Astrocyte of the cerebellum (primary cell): ENCODE measurements at regions not wholly inside any gene's neighbourhood (a gene's known extent, or its start where the extent isn't known, plus 50 kb on each side); places are given as distances from the start of the nearest gene placed in this dataset.

Experiments
- DNase-seq: peaks from one replicate; pipeline ENCODE4 v3.0.0-alpha.2; 2011; ENCODE audit warnings: low read depth
- H3K4me3 ChIP-seq: 2 replicates; pipeline ENCODE4 v1.5.1; 2011; ENCODE audit warnings: mild to moderate bottlenecking, low read depth, low read length, moderate library complexity
- in situ Hi-C: cut with HindIII; loops from 2 replicates; pipeline ENCODE4 v1.10.0; 2017; ENCODE audit warnings: low sequenced_read_pairs
- TF ChIP-seq, protein P1 (sequence below): IDR thresholded peaks from 2 replicates; pipeline ENCODE4 v1.5.1; 2012; ENCODE audit warnings: low read length, low read depth, moderate library complexity, mild to moderate bottlenecking; ENCODE audit errors: missing control alignments

DNA sequence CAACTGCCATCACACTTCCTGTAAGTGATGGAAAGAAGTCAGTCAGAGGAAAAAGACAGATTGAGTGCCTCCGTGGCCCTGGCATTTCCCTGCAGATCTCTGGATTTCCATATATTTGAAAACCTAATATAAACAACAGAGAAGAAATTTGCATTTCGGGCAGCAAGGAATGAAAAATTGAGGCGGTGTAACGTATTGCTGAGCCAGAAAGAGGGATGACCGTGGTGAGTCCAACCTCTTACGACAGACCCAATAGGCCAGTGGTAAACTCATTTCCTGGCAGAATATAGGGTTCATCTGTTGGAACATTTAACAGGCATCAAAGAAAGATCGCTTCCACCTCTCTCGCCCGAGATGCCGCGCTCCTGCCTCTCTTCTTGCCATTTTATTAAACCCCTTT, 336.5 kb downstream of the MIAT start:
- in situ Hi-C loops: no loop called here
- H3K4me3 ChIP-seq: no peak overlapping the region
- TF ChIP-seq, protein P1, sequence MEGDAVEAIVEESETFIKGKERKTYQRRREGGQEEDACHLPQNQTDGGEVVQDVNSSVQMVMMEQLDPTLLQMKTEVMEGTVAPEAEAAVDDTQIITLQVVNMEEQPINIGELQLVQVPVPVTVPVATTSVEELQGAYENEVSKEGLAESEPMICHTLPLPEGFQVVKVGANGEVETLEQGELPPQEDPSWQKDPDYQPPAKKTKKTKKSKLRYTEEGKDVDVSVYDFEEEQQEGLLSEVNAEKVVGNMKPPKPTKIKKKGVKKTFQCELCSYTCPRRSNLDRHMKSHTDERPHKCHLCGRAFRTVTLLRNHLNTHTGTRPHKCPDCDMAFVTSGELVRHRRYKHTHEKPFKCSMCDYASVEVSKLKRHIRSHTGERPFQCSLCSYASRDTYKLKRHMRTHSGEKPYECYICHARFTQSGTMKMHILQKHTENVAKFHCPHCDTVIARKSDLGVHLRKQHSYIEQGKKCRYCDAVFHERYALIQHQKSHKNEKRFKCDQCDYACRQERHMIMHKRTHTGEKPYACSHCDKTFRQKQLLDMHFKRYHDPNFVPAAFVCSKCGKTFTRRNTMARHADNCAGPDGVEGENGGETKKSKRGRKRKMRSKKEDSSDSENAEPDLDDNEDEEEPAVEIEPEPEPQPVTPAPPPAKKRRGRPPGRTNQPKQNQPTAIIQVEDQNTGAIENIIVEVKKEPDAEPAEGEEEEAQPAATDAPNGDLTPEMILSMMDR: no peak
- DNase-seq: no peak

DNA sequence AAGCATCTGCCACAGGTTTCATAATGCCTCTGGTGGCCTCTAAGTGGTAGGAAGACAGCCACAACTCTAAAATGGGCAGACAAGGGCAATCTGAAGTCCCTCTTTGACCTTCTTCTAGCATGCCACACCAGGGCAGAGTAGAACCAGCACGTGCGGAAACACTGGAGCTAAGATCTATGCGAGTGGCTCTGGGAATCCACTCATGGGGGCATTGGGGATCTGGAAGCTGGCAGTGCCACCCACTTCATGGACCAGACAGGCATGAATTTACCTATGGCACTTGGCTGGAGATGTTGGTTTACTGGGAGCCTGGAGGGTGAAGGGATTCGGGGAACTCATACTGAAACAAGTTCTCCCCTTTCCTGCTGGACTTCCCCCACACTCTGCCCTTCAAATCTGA, 337.4 kb downstream of the MIAT start:
- in situ Hi-C loops: no loop called here
- no peak overlapping the region for H3K4me3 ChIP-seq
- TF ChIP-seq, protein P1: no peak
- DNase-seq: no peak

DNA sequence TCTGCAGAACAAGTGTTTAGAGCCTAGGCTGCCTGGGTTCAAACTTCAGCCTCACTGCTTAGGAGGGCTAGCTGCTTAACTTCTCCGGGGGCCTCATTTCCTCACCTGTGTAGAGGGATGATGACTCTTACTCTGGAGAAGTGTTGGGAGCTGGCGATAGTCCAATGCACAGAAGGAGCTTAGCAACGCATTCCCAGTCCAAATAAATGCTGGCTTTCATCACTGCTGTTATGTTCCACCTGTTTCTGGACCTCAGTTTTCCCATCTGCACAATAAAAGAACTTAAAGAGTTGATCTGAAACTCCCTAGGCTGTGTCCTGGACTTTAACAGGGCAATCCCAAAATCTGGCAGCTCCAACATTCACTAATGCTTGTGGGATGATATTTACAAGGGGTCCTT, 337.8 kb downstream of the MIAT start:
- TF ChIP-seq, protein P1: no peak
- H3K4me3 ChIP-seq: no peak overlapping the region
- DNase-seq: no peak
- in situ Hi-C loops: no loop called here

DNA sequence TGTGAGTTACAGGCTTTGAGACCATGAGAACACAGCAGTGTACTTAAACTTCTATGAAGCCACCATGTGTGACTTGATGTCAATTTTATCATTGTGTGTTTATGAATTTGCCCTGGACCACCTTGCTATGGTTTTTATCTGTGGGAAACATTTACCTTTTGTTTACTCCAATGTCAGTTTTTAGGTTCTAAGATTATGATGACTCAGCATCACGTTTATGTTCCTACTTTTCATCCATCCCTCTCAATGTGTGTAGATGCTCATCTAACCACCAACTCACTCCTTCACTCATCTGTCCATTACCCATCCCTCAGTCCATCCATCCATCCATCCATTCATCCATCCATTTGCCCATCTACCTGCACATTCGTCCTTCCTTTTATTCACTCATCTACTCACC, 338.8 kb downstream of the MIAT start:
- in situ Hi-C loops: no loop called here
- DNase-seq: no peak
- no peak overlapping the region for H3K4me3 ChIP-seq
- TF ChIP-seq, protein P1: no peak

DNA sequence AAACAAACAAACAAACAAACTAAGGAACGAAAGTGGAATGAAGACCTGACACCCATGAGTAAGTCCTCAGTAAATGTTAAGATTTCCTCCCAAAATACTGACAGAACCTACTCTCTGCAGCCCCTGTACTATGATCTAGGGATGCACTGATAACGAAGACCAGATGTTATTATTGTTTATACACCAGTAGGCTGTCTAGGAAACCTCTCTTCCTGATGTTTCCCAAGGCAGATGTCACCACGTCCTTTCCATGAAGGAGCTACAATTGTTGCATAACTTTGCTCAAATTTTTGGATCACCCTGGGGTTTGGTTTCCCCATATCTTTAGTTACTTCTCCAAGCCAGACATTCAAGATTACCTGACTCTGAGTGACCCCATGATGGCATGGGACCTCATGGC, 340.7 kb downstream of the MIAT start:
- in situ Hi-C loops: no loop called here
- DNase-seq: no peak
- TF ChIP-seq, protein P1: no peak
- no peak overlapping the region for H3K4me3 ChIP-seq

DNA sequence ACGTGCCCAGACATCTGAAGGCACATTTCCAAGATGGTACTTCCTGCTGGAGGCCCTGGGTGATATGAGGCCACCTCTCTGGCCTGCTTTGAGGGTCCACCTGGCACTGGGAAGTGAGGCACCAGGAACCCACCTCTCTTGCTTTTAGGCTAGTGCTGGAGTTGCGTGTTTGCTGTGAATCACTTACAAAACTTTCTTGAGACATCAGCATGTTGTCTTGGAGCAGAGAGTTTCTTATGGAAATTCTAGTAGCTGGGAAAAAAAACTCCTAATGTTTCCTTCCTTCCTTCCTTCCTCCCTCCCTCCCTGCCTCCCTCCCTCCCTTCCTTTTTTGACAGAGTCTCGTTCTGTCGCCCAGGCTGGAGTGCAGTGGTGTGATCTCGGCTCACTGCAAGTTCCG, 341.3 kb downstream of the MIAT start:
- in situ Hi-C loops: no loop called here
- no peak for DNase-seq
- H3K4me3 ChIP-seq: no peak overlapping the region
- TF ChIP-seq, protein P1: no peak

DNA sequence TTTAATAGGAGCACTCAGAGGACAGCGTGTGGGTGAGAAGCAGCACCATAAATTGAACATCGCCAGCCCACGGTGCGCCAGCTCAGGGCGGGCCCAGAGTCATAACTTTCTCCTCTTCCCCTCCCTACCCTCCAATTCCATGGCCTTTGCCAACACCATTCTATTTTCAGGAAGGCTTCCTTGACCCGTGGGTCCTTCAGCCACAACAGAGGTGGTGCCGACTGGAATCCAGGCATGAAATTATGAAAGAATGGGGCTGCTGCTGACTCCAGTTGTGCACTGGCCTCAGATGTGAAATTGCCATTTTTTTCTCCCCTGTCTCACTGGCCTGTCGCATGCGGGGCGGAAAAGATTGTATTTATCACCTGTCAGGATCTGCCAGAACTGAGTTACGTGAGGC, 345.9 kb downstream of the MIAT start:
- in situ Hi-C loops: no loop called here
- no peak overlapping the region for H3K4me3 ChIP-seq
- peak; percentile 20 for DNase-seq
- TF ChIP-seq, protein P1: no peak
